GM12878 (cell line): ENCODE measurements at regions not wholly inside any gene's neighbourhood (a gene's known extent, or its start where the extent isn't known, plus 50 kb on each side); places are given as distances from the start of the nearest gene placed in this dataset.
A peak's percentile ranks its signal among the peaks of the same experiment; 100 is the strongest.

ENCODE experiments used
- ATAC-seq: fragments of 200-7000 bp; cut with Tn5 transposase; 3 replicates; pipeline ENCODE4 v1.9.1; 2020; ENCODE audit warnings: mild to moderate bottlenecking, moderate library complexity
- BruUV-seq: library from RNA; stranded (reverse); fragments of 400-500 nt; replicated peaks from 2 replicates; lab custom pipeline; 2021; lab: Mats Ljungman, UMichigan
- CTCF ChIA-PET: fragments of 300-600 bp; sonication (Branson Sonifier 250); formaldehyde crosslinking; extraction: SDS; loops from one replicate; lab custom pipeline; 2021; ENCODE audit warnings: inconsistent platforms; lab: Yijun Ruan, JAX
- POLR2A ChIA-PET: fragments of 350-600 bp; formaldehyde crosslinking; extraction: SDS; loops from one replicate; lab custom pipeline; 2021; ENCODE audit warnings: inconsistent platforms; lab: Charles Lee
- RAD21 ChIA-PET: fragments of 300-600 bp; sonication (Branson Sonifier 250); formaldehyde crosslinking; loops from one replicate; lab custom pipeline; 2023; ENCODE audit warnings: antibody characterized with exemption; ENCODE audit not compliant: unreplicated experiment; lab: Charles Lee
- SMC1A ChIA-PET: fragments of 300-600 bp; sonication (Branson Sonifier 250); formaldehyde crosslinking; loops from one replicate; lab custom pipeline; 2023; ENCODE audit not compliant: unreplicated experiment, uncharacterized antibody; lab: Charles Lee
- DNase-seq: peaks from one replicate; pipeline ENCODE4 v3.0.0-alpha.2; 2011; ENCODE audit warnings: low read depth, low spot score
- FAIRE-seq: peaks from 3 replicates; lab custom pipeline; 2011; peaks lifted over from hg19 to GRCh38; lab: Jason Lieb, UNC
- H2AFZ ChIP-seq: 2 replicates; pipeline ENCODE4 v1.6.0; 2011; ENCODE audit warnings: low read depth, low read length, control low read depth; ENCODE audit not compliant: control insufficient read depth
- H3K27ac ChIP-seq: 2 replicates; pipeline ENCODE4 v1.5.1; 2011; ENCODE audit warnings: control low read depth; ENCODE audit not compliant: control insufficient read depth, insufficient read depth
- H3K27me3 ChIP-seq, 2 experiments: replicated peaks in 1 of 2; 2 replicates each; pipeline versions ENCODE4 v1.6.0 to v1.6.1; 2011; ENCODE audit warnings: low read length in 1 of 2; ENCODE audit not compliant: control insufficient read depth in 2 of 2, insufficient read depth in 2 of 2
- H3K36me3 ChIP-seq, 2 experiments: 2 replicates each; pipeline ENCODE4 v1.5.1; 2011; ENCODE audit warnings: low read length in 1 of 2; ENCODE audit not compliant: control insufficient read depth in 2 of 2, insufficient read depth in 2 of 2
- H3K4me1 ChIP-seq: 2 replicates; pipeline ENCODE4 v1.6.1; 2011; ENCODE audit warnings: mild to moderate bottlenecking, low read length, moderate library complexity, mixed read lengths; ENCODE audit not compliant: control insufficient read depth, insufficient read depth
- H3K4me2 ChIP-seq: 2 replicates; pipeline ENCODE4 v1.6.0; 2011; ENCODE audit warnings: control low read depth; ENCODE audit not compliant: control insufficient read depth, insufficient read depth
- H3K4me3 ChIP-seq: fragments of 200-600 bp; sonication (generic); 2 replicates; pipeline ENCODE4 v1.5.1; 2016
- H3K79me2 ChIP-seq: 2 replicates; pipeline ENCODE4 v1.6.0; 2011; ENCODE audit warnings: low read length; ENCODE audit not compliant: control insufficient read depth, insufficient read depth
- H3K9ac ChIP-seq: 2 replicates; pipeline ENCODE4 v1.8.0; 2011; ENCODE audit warnings: low read length, control low read depth, mixed read lengths; ENCODE audit not compliant: control insufficient read depth, insufficient read depth
- H3K9me3 ChIP-seq: replicated peaks from 3 replicates; pipeline ENCODE4 v1.5.1; 2011; ENCODE audit warnings: mild to moderate bottlenecking, low read length; ENCODE audit not compliant: control insufficient read depth, insufficient read depth
- H4K20me1 ChIP-seq: 2 replicates; pipeline ENCODE4 v1.6.0; 2011; ENCODE audit not compliant: control insufficient read depth, insufficient read depth
- CBX3 ChIP-seq: fragments of 200-600 bp; sonication (generic); IDR thresholded peaks from 2 replicates; pipeline ENCODE4 v1.6.1; 2016; ENCODE audit warnings: low read depth, borderline replicate concordance
- CHD4 ChIP-seq: fragments of 200-600 bp; sonication (generic); IDR thresholded peaks from 2 replicates; pipeline ENCODE4 v1.6.1; 2016; ENCODE audit warnings: mild to moderate bottlenecking
- CREB1 ChIP-seq: IDR thresholded peaks from 2 replicates; pipeline ENCODE4 v1.6.1; 2012; ENCODE audit warnings: low read depth, mild to moderate bottlenecking, inconsistent platforms
- DPF2 ChIP-seq: fragments of 450-650 bp; IDR thresholded peaks from 2 replicates; pipeline ENCODE4 v1.6.1; 2017; ENCODE audit warnings: mild to moderate bottlenecking
- ESRRA ChIP-seq: IDR thresholded peaks from 2 replicates; pipeline ENCODE4 v1.6.1; 2012; ENCODE audit warnings: mild to moderate bottlenecking, low read length, improper control_type of control experiment
- IKZF1 ChIP-seq: fragments of 450-650 bp; conservative IDR thresholded peaks from 2 replicates; pipeline ENCODE4 v1.6.1; 2017; ENCODE audit warnings: antibody characterized with exemption, mild to moderate bottlenecking
- KDM1A ChIP-seq: fragments of 200-600 bp; sonication (generic); IDR thresholded peaks from 2 replicates; pipeline ENCODE4 v1.6.1; 2016; ENCODE audit warnings: borderline replicate concordance
- MYC ChIP-seq: IDR thresholded peaks from 2 replicates; pipeline ENCODE4 v1.6.1; 2011; ENCODE audit warnings: mild to moderate bottlenecking, low read length, moderate library complexity, inconsistent platforms; ENCODE audit not compliant: insufficient read depth, insufficient replicate concordance, insufficient read length, severe bottlenecking
- NBN ChIP-seq: fragments of 450-650 bp; IDR thresholded peaks from 2 replicates; pipeline ENCODE4 v1.6.1; 2016
- NRF1 ChIP-seq: conservative IDR thresholded peaks from 2 replicates; pipeline ENCODE4 v1.6.1; 2011; ENCODE audit warnings: mild to moderate bottlenecking, low read depth, low read length, improper control_type of control experiment
- SREBF2 ChIP-seq: IDR thresholded peaks from 2 replicates; pipeline ENCODE4 v1.6.1; 2012; ENCODE audit warnings: mild to moderate bottlenecking, low read length
- STAT1 ChIP-seq: fragments of 450-650 bp; conservative IDR thresholded peaks from 2 replicates; pipeline ENCODE4 v1.6.1; 2014; ENCODE audit warnings: antibody characterized with exemption, mild to moderate bottlenecking
- TAF1 ChIP-seq: IDR thresholded peaks from 2 replicates; pipeline ENCODE4 v1.6.1; 2011; ENCODE audit warnings: mild to moderate bottlenecking, low read depth, low read length, borderline replicate concordance
- ZNF217 ChIP-seq: fragments of 450-650 bp; IDR thresholded peaks from 2 replicates; pipeline ENCODE4 v1.6.1; 2017; ENCODE audit warnings: antibody characterized with exemption, mild to moderate bottlenecking
- WGBS: methylation state at CpG from one replicate; pipeline ENCODE4 v1.1.6; 2016; ENCODE audit warnings: low lambda C conversion rate; ENCODE audit not compliant: insufficient replicate concordance, insufficient coverage; ENCODE audit errors: missing lambda C conversion rate; 5-methylcytosine and 5-hydroxymethylcytosine counted together
- in situ Hi-C: fragments of 300-500 bp; cut with MboI; formaldehyde crosslinking; loops from 9 replicates; pipeline ENCODE4 v1.14.3; 2018; ENCODE audit warnings: mixed read lengths
- intact Hi-C: fragments of 100-400 bp; cut with micrococcal nuclease; formaldehyde crosslinking; loops from one replicate; pipeline ENCODE4 v1.14.2; 2022; ENCODE audit not compliant: unreplicated experiment
- TF ChIP-seq, protein P1 (sequence below): fragments of 450-650 bp; IDR thresholded peaks from 2 replicates; pipeline ENCODE4 v1.6.1; 2016; ENCODE audit warnings: mild to moderate bottlenecking

DNA sequence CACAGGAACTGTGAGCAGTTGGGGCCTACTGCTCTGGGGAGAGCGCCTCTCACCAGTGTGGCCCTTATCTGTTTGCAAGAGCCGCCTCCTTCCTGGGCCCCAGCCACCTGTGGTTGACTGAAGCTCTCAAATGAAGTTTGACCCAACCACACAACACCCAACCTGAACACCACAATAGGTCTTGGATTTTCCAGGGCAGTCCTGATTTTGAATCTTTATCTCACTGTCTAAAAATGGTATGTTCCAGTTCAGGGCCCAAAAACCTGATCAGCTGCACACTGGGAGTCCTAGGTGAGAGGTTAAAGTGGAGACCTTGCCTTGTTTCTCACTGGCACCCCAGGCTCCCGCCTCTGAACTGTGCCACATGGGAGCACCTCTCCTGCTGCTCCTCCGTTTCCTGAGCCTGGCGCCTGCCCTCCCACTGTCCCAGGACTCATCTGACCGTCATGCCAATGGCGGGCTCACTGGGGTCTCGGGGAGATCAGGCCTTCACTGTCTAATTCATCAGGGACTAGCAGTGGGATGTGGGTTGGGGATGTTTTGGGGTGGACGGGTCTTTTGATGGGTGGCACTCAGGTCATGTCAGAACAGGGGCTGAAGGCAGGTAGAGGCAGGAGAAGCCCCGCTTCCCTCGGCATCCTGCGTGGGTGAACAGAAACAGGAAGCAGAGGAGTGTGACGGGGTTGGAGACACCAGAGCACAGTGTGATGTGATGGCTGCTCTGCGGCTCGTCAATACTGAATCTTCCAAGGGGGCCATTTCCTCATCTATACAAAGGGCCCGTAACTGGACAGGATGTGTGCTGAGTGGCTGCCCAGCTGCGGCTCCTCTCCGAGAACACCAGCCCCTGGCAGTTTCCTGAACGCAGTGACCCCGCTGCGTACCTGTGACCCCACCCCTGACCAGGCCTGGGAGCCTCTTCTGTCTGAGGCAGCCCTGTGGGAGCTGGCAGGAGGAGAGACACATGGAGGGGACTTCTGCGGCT, 59.6 kb upstream of the ITPKB start (continued):
- TF ChIP-seq KDM1A (no peak), CHD4 (0 out of 2 replicates have a peak, but pooled peaks have one; percentile 38), NBN (no peak), ESRRA (no peak), SREBF2 (no peak), MYC (no peak), NRF1 (no peak), CBX3 (no peak), IKZF1 (peak; percentile 56), CREB1 (peak; percentile 87)
- TF ChIP-seq, protein P1, sequence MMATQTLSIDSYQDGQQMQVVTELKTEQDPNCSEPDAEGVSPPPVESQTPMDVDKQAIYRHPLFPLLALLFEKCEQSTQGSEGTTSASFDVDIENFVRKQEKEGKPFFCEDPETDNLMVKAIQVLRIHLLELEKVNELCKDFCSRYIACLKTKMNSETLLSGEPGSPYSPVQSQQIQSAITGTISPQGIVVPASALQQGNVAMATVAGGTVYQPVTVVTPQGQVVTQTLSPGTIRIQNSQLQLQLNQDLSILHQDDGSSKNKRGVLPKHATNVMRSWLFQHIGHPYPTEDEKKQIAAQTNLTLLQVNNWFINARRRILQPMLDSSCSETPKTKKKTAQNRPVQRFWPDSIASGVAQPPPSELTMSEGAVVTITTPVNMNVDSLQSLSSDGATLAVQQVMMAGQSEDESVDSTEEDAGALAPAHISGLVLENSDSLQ, result no peak

DNA sequence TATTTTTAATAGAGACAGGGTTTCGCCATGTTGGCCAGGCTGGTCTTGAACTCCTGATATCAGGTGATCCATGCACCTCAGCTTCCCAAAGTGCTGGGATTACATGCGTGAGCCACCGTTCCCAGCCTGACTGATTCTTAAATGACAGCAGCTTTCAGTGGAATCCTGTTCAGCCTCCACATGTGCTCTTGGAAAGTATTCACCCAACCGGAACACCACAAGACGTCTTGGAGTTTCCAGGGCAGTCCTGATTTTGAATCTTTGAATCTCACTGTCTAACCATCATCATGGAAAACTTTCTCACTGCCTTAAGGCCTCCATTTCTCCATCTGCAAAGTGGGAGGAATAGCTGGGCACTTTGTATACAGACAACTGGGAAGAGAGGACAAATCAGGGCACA, 58.1 kb upstream of the ITPKB start:
- H2AFZ ChIP-seq, result peak overlapping the region; percentile 29
- 96% methylated on average over 5 of the region's 5 CpGs for WGBS
- in situ Hi-C loops, result no loop called here
- ATAC-seq (no peak), FAIRE-seq (no peak), DNase-seq (no peak)
- ChIA-PET RAD21 (no interaction called here), SMC1A (interaction anchor here (0.7 to 1.6 kb wide), 2 partner anchors 24 to 114 kb away, joined by 3 to 4 read pairs; no protein-coding TSS in a partner anchor), POLR2A (interaction anchor here (0.8 kb wide), 1 partner anchor 11 kb away, joined by 3 read pairs; no protein-coding TSS in a partner anchor), CTCF (no interaction called here)
- no peaks in the 10 kb centered on the region for H4K20me1 ChIP-seq
- no peak overlapping the region for H3K27ac ChIP-seq
- no TSS peak for BruUV-seq
- no peaks in the 10 kb centered on the region for H3K27me3 ChIP-seq
- no peak overlapping the region for H3K9ac ChIP-seq
- H3K9me3 ChIP-seq, result no peaks in the 10 kb centered on the region
- no peaks in the 10 kb centered on the region for H3K79me2 ChIP-seq
- TF ChIP-seq TAF1 (no peak), DPF2 (no peak), STAT1 (no peak), ZNF217 (no peak)
- H3K4me2 ChIP-seq, result no peak overlapping the region
- intact Hi-C loops, result no loop called here
- H3K4me1 ChIP-seq, result peaks cover 24% of the 10 kb centered on the region
- no peaks in the 10 kb centered on the region for H3K36me3 ChIP-seq
- H3K4me3 ChIP-seq, result no peak overlapping the region
